HepG2 (cell line): ENCODE measurements at regions not wholly inside any gene's neighbourhood (a gene's known extent, or its start where the extent isn't known, plus 50 kb on each side); places are given as distances from the start of the nearest gene placed in this dataset.

Experiments used
- ATAC-seq: fragments of 200-7000 bp; cut with Tn5 transposase; 3 replicates; pipeline ENCODE4 v1.9.1; 2020; ENCODE audit warnings: mild to moderate bottlenecking, moderate library complexity
- BruUV-seq: library from RNA; stranded (reverse); fragments of 400-500 nt; replicated peaks from 2 replicates; lab custom pipeline; 2021; lab: Mats Ljungman, UMichigan
- CTCF ChIA-PET: fragments of 300-600 bp; formaldehyde crosslinking; extraction: SDS; loops from one replicate; lab custom pipeline; 2021; ENCODE audit warnings: low total read pairs, inconsistent platforms, low intra/inter-chr PET ratio; lab: Yijun Ruan, JAX
- POLR2A ChIA-PET: fragments of 350-600 bp; sonication (Branson Sonifier 250); formaldehyde crosslinking; loops from one replicate; lab custom pipeline; 2020; ENCODE audit warnings: antibody characterized with exemption, inconsistent platforms; lab: Yijun Ruan, JAX
- DNase-seq: peaks from one replicate; pipeline ENCODE4 v3.0.0-alpha.2; 2015; ENCODE audit warnings: low spot score
- FAIRE-seq: peaks from 3 replicates; lab custom pipeline; 2011; peaks lifted over from hg19 to GRCh38; lab: Jason Lieb, UNC
- H2AFZ ChIP-seq: one replicate; pipeline ENCODE4 v1.6.1; 2011; ENCODE audit warnings: low read length, inconsistent platforms
- H3K27ac ChIP-seq: fragments of 300-600 bp; 3 replicates; pipeline ENCODE4 v1.8.0; 2011; ENCODE audit warnings: mixed run types, mild to moderate bottlenecking, mixed read lengths, low read length, inconsistent platforms; ENCODE audit not compliant: insufficient read depth; ENCODE audit errors: extremely low read length
- H3K27me3 ChIP-seq, 2 experiments: fragments of 200-600 bp in 1 of 2; 2 replicates in 1 of 2; 3 replicates in 1 of 2; pipeline versions ENCODE4 v1.6.0 to v1.8.0; 2011; ENCODE audit warnings: low read length in 2 of 2, mild to moderate bottlenecking in 2 of 2, moderate library complexity in 2 of 2, inconsistent platforms in 1 of 2; ENCODE audit not compliant: insufficient read depth in 2 of 2, control insufficient read depth in 1 of 2
- H3K36me3 ChIP-seq, 2 experiments: fragments of 200-600 bp in 1 of 2; replicated peaks in 1 of 2; 2 replicates in 1 of 2; 3 replicates in 1 of 2; pipeline versions ENCODE4 v1.5.1 to v1.8.0; 2011; ENCODE audit warnings: low read length in 2 of 2, inconsistent platforms in 1 of 2; ENCODE audit not compliant: insufficient read depth in 2 of 2, control insufficient read depth in 1 of 2
- H3K4me1 ChIP-seq: 2 replicates; pipeline ENCODE4 v1.5.1; 2012; ENCODE audit warnings: low read length, inconsistent platforms; ENCODE audit not compliant: insufficient read depth
- H3K4me2 ChIP-seq: 2 replicates; pipeline ENCODE4 v1.6.0; 2011; ENCODE audit warnings: low read depth, low read length, inconsistent platforms
- H3K4me3 ChIP-seq, 3 experiments: fragments of 200-600 bp in 1 of 3; sonication (generic), shearing (Covaris generic) in 1 of 3; replicated peaks in 1 of 3; 2 replicates each; pipeline ENCODE4 v1.5.1; 2011 to 2016; ENCODE audit warnings: low read length in 3 of 3, inconsistent platforms in 2 of 3, low read depth in 2 of 3, mild to moderate bottlenecking in 2 of 3, control low read depth in 1 of 3, mixed read lengths in 1 of 3; ENCODE audit not compliant: insufficient read depth in 1 of 3
- H3K79me2 ChIP-seq: one replicate; pipeline ENCODE4 v1.6.1; 2011; ENCODE audit warnings: low read length, inconsistent platforms; ENCODE audit not compliant: insufficient read depth
- H3K9ac ChIP-seq: 2 replicates; pipeline ENCODE4 v1.6.0; 2011; ENCODE audit warnings: mild to moderate bottlenecking, low read depth, low read length, inconsistent platforms; ENCODE audit not compliant: insufficient read depth
- H3K9me3 ChIP-seq: 2 replicates; pipeline ENCODE4 v1.5.1; 2012; ENCODE audit warnings: mild to moderate bottlenecking, low read length
- H4K20me1 ChIP-seq: 2 replicates; pipeline ENCODE4 v1.6.0; 2011; ENCODE audit warnings: inconsistent platforms, mild to moderate bottlenecking, low read length, moderate library complexity; ENCODE audit not compliant: insufficient read depth
- BHLHE40 ChIP-seq: IDR thresholded peaks from 2 replicates; pipeline ENCODE4 v1.6.1; 2011; ENCODE audit warnings: low read length, improper control_type of control experiment
- FLYWCH1 ChIP-seq: sonication (generic); formaldehyde crosslinking; IDR thresholded peaks from 2 replicates; pipeline ENCODE4 v1.8.1; 2023; ENCODE audit warnings: mild to moderate bottlenecking, missing genetic modification reagents
- MAFF ChIP-seq: IDR thresholded peaks from 2 replicates; pipeline ENCODE4 v1.6.1; 2011; ENCODE audit warnings: low read depth, low read length, improper control_type of control experiment
- MBD4 ChIP-seq: IDR thresholded peaks from 2 replicates; pipeline ENCODE4 v1.6.1; 2012; ENCODE audit warnings: low read length, inconsistent platforms, borderline replicate concordance
- MTA3 ChIP-seq: sonication (generic); formaldehyde crosslinking; IDR thresholded peaks from 2 replicates; pipeline ENCODE4 v1.4.0; 2020; ENCODE audit warnings: missing genetic modification reagents
- RXRB ChIP-seq: IDR thresholded peaks from 2 replicates; pipeline ENCODE4 v1.6.1; 2016; ENCODE audit warnings: borderline replicate concordance, missing genetic modification reagents, missing compliant biosample characterization
- SAP130 ChIP-seq: IDR thresholded peaks from 2 replicates; pipeline ENCODE4 v1.6.1; 2016; ENCODE audit warnings: low read depth
- SATB2 ChIP-seq: sonication (generic); formaldehyde crosslinking; IDR thresholded peaks from 2 replicates; pipeline ENCODE4 v1.5.0; 2020; ENCODE audit warnings: missing genetic modification reagents
- SKI ChIP-seq: fragments of 450-650 bp; IDR thresholded peaks from one replicate; pipeline ENCODE4 v1.6.1; 2018; ENCODE audit warnings: mild to moderate bottlenecking; ENCODE audit not compliant: partially characterized antibody
- THYN1 ChIP-seq: sonication (generic); formaldehyde crosslinking; IDR thresholded peaks from 2 replicates; pipeline ENCODE4 v1.8.1; 2023; ENCODE audit warnings: low read depth, mild to moderate bottlenecking, moderate library complexity, missing genetic modification reagents, borderline replicate concordance
- ZNF354B ChIP-seq: sonication (generic); formaldehyde crosslinking; IDR thresholded peaks from 2 replicates; pipeline ENCODE4 v1.8.0; 2022; ENCODE audit warnings: mild to moderate bottlenecking, missing genetic modification reagents
- ZNF598 ChIP-seq: sonication (generic); formaldehyde crosslinking; IDR thresholded peaks from 2 replicates; pipeline ENCODE4 v1.5.1; 2020; ENCODE audit warnings: mild to moderate bottlenecking, missing genetic modification reagents, borderline replicate concordance
- ZNF766 ChIP-seq: sonication (generic); formaldehyde crosslinking; IDR thresholded peaks from 2 replicates; pipeline ENCODE4 v1.5.0; 2020; ENCODE audit warnings: missing genetic modification reagents, borderline replicate concordance
- ZNF780A ChIP-seq: sonication (generic); formaldehyde crosslinking; IDR thresholded peaks from 2 replicates; pipeline ENCODE4 v1.8.0; 2022; ENCODE audit warnings: mild to moderate bottlenecking, missing genetic modification reagents, moderate library complexity
- ZNF790 ChIP-seq: sonication (generic); formaldehyde crosslinking; IDR thresholded peaks from 2 replicates; pipeline ENCODE4 v1.8.0; 2022; ENCODE audit warnings: missing genetic modification reagents, mild to moderate bottlenecking, borderline replicate concordance
- WGBS: methylation state at CpG from one replicate; pipeline ENCODE4 v1.1.6; 2017; ENCODE audit warnings: low lambda C conversion rate; 5-methylcytosine and 5-hydroxymethylcytosine counted together
- in situ Hi-C: cut with HindIII; loops from 2 replicates; pipeline ENCODE4 v1.10.0; 2017; ENCODE audit warnings: low pct_unique_long_range_greater_than_20kb; ENCODE audit not compliant: extremely low pct_ligation_motif_present
- intact Hi-C: fragments of 100-400 bp; cut with micrococcal nuclease; formaldehyde crosslinking; loops from one replicate; pipeline ENCODE4 v1.10.0; 2022; ENCODE audit not compliant: unreplicated experiment
- TF ChIP-seq, protein P1 (sequence below): sonication (generic); formaldehyde crosslinking; IDR thresholded peaks from 2 replicates; pipeline ENCODE4 v1.8.1; 2022; ENCODE audit warnings: mild to moderate bottlenecking, missing genetic modification reagents
- TF ChIP-seq, protein P2 (sequence below): sonication (generic); formaldehyde crosslinking; conservative IDR thresholded peaks from 2 replicates; pipeline ENCODE4 v1.8.0; 2022; ENCODE audit warnings: missing genetic modification reagents

DNA sequence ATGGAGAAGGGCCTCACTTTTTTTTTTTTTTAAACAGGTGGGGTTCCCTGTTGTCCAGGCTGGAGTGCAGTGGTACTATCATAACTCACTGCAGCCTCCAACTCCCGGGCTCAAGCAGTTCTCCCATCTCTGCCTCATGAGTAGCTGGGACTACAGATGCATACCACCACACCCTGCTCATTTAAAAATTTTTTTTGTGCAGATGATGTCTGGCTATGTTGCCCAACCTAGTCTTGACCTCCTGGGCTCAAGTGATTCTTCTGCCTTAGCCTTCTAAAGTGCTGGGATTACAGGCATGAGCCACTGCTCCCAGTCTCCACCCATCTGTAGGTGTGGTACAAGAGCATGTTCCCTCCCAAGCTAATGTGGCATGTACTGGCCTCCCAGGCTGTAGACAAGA, 380.6 kb upstream of the AMELY start:
- no peak for DNase-seq
- WGBS: 89% methylated on average over 1 of the region's 1 CpG
- H3K79me2 ChIP-seq: peaks cover 14% of the 10 kb centered on the region
- no peak overlapping the region for H2AFZ ChIP-seq
- H3K9ac ChIP-seq: no peak overlapping the region
- in situ Hi-C loops (no loop called here), intact Hi-C loops (no loop called here)
- no peak overlapping the region for H3K4me3 ChIP-seq
- no peak for FAIRE-seq
- H3K27ac ChIP-seq: no peak overlapping the region
- no peaks in the 10 kb centered on the region for H3K36me3 ChIP-seq
- H3K4me1 ChIP-seq: no peaks in the 10 kb centered on the region
- BruUV-seq: no TSS peak
- H3K27me3 ChIP-seq: no peaks in the 10 kb centered on the region
- no peak for ATAC-seq
- H3K9me3 ChIP-seq: no peaks in the 10 kb centered on the region
- TF ChIP-seq ZNF598 (CRISPR knock-in tag) (no peak), SAP130 (CRISPR knock-in tag) (no peak), SKI (no peak), ZNF766 (CRISPR knock-in tag) (no peak), ZNF780A (no peak), MBD4 (no peak), FLYWCH1 (CRISPR knock-in tag) (no peak), ZNF790 (CRISPR knock-in tag) (no peak), MTA3 (no peak), ZNF354B (CRISPR knock-in tag) (no peak), SATB2 (CRISPR knock-in tag) (no peak), RXRB (CRISPR knock-in tag) (no peak), BHLHE40 (no peak), THYN1 (CRISPR knock-in tag) (no peak), MAFF (no peak)
- TF ChIP-seq, protein P1, sequence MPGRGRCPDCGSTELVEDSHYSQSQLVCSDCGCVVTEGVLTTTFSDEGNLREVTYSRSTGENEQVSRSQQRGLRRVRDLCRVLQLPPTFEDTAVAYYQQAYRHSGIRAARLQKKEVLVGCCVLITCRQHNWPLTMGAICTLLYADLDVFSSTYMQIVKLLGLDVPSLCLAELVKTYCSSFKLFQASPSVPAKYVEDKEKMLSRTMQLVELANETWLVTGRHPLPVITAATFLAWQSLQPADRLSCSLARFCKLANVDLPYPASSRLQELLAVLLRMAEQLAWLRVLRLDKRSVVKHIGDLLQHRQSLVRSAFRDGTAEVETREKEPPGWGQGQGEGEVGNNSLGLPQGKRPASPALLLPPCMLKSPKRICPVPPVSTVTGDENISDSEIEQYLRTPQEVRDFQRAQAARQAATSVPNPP (CRISPR knock-in tag): no peak
- TF ChIP-seq, protein P2, sequence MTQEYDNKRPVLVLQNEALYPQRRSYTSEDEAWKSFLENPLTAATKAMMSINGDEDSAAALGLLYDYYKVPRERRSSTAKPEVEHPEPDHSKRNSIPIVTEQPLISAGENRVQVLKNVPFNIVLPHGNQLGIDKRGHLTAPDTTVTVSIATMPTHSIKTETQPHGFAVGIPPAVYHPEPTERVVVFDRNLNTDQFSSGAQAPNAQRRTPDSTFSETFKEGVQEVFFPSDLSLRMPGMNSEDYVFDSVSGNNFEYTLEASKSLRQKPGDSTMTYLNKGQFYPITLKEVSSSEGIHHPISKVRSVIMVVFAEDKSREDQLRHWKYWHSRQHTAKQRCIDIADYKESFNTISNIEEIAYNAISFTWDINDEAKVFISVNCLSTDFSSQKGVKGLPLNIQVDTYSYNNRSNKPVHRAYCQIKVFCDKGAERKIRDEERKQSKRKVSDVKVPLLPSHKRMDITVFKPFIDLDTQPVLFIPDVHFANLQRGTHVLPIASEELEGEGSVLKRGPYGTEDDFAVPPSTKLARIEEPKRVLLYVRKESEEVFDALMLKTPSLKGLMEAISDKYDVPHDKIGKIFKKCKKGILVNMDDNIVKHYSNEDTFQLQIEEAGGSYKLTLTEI (CRISPR knock-in tag): no peak
- CTCF ChIA-PET: no interaction called here
- H3K4me2 ChIP-seq: no peak overlapping the region
- no peaks in the 10 kb centered on the region for H4K20me1 ChIP-seq
- POLR2A ChIA-PET: no interaction called here
